GM04503 (cell line): ENCODE measurements at regions not wholly inside any gene's neighbourhood (a gene's known extent, or its start where the extent isn't known, plus 50 kb on each side); places are given as distances from the start of the nearest gene placed in this dataset.
A peak's percentile ranks its signal among the peaks of the same experiment; 100 is the strongest.
"Not testable (repeated sequence)": the region's sequence is repeated elsewhere in the genome, so short reads cannot be mapped to it uniquely, and the experiment has no call there.

Experiments used
- DNase-seq: peaks from one replicate; pipeline ENCODE4 v3.0.0-alpha.2; 2012; ENCODE audit warnings: low read depth

GRCh38 chr13:26483546-26483945, 73.9 kb upstream of the WASF3 start:
- no peak for DNase-seq

DNA sequence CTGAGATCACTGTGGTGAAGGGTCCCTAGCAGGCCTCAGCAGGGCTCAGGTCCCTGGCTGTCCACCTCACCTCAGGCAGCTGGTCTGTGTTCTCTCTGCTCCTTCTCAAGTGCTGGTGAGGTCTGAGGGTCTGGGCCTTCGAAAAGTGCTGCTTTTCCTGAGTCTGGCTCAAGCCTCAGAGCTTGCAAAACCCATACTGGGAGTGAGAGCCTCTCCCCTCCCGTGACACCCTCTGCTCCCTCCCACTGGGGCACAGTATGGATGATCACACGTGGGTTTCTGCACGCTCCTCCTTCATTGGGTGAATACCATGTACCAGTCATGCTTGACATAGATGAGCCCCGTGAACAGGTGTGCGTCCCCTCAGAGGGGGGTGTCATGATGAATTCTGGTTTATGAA, 73.3 kb upstream of the WASF3 start:
- no peak for DNase-seq

DNA sequence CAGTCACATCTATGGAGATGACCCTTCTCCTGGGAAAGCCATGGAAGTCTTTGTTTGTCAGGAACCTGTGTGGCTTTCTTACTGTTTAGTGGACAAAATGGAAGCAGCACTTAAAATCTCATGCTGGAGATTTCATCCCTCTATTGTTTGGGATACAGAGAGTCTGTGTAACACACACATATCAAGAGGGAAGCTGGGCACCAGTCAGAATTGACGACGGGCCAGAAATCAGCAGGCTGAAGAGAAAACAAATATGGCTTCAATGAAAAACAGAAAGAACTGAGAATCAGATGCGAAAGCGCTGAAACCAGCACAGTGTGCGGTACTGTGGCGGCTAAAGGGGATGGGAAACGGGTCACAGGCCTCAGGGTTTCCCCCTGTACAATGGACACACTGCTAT, 72.2 kb upstream of the WASF3 start:
- no peak for DNase-seq

- no peak for DNase-seq
These were observed 71.7 kb upstream of the WASF3 start for GRCh38 chr13:26485786-26486185.

DNA sequence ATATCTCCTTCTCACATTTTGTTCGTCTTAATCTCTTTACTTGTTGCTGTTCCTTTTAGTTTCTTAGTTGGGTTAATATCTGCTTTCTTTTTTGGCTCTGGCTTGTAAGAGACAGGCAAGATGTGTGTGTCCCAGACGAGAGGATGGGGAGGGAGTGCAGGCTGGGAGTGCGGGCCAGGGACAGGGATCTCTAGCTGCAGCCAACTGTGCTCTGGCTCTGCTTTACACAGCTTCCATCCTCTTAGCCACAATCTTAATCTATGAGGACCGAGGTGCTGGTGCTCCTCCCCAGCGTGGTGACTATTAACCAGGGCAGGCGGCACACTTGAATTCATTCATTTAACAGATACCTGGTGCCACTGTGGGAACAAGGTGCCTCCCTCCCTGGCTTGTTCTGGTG, 70.9 kb upstream of the WASF3 start:
- DNase-seq: no peak

DNA sequence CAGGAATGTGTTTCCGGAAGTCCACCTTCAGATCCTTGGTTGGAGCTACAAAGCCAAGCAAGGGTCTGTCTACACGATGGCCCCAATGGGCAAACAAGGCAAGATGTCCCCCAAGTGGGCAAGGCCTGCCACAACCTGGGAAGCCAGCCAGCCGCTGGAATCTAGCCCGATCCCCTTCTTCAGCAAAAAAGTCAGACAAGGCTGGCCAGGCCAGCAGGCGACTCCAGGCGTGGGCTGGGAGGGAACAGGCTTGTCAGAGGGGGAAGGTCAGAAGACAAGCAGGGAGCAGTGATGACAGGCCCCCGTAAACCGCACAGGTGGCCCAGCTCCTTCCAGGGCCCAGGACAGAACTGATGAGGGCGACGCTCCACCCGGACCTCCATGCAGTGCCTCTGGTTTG, 69.7 kb upstream of the WASF3 start:
- no peak for DNase-seq

- DNase-seq: no peak
These were observed 69.1 kb upstream of the WASF3 start for GRCh38 chr13:26488236-26489003.

- DNase-seq: not testable (repeated sequence)
These were observed 65.2 kb upstream of the WASF3 start for GRCh38 chr13:26492301-26492700.

DNA sequence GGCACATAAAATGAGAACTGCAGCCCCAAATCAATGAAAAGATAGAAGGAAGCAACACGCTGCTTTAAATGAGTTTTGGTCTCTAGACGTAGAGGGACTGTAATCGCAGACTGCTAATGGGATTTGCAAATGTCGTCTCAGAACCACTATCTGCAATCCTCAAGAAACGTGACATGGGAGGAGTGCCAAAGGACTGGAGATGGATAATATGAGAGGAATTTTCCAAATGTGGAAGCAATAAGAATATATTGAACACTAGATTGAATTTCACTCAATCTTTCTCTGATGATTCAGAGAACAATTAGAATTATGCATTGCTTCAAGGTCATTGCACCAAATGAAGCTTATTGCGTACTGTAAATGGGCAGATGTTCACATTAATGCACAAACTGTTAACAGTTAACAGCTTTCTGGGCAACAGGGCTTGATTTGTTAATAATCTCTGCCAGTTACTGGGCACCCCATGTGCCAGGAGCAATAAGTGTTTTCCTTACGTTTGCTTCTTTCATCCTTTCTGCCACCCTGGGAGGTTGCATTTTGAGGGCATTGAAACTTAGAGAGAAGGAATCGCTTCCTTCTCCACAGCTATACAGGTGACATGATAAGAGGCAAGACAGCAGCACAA, 62.8 kb upstream of the WASF3 start:
- no peak for DNase-seq

- no peak for DNase-seq
These were observed 61.7 kb upstream of the WASF3 start for GRCh38 chr13:26495750-26496149.

DNA sequence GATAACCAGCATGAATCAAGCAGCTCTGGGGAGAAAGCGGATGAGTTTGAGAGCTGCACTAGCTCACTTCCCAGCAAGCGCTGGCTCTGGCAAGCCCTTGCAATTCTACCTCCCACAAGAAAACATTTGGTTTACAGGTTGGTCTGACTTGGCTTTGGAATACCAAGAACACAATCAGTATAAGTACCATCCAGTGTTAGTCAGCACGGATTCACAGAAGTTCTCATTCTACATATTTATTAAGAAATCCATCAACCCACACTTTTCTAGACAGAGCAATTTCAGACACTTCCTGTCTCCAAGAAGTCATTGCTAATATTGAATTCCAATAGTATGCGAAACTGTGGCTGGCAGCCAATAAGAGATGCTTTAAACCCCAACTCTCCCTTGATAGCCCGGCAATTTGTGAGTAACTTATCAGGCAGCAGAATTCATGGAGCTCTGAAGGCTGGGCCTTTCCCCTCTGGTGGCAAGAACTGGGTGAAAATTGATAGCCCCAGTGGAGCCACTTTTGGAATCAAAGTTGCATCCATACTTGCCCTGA, 59.4 kb upstream of the WASF3 start:
- DNase-seq: peak; percentile 95

GRCh38 chr13:26498656-26499601, 58.6 kb upstream of the WASF3 start:
- DNase-seq: no peak

DNA sequence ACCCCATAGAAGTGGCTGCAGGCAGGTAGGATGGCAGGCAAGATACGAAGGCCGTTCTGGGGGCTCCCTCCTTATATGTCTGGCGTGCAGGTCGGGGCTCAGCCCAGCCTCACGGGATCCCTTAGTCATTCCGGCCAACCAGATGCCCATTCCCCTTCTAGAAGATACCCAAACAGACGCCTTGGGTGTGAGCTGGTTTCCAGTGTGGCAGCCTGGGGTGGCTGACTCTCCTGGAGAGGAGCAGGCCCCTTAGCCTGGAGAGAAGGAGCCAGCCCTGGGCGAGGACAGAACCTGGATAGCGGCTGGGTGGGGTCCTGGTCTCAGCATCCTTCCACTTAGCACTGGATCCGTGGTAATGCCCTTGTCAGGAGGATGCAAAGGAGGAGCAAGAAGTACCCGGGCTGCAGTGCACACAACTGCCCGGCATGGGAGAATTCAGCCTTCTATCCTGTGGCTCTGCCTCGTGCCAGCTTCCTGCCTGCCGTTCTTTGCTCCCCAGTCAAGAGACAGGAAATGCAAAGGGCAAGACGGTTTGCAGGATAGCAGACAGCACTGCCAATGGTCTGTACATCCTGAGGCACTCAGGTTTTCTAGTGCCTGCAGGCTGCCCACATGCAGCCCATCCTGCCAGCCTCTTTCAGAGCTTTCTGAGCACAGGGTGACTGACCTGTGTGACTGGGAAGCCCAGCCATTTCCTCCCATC, 56.7 kb upstream of the WASF3 start:
- DNase-seq: no peak

DNA sequence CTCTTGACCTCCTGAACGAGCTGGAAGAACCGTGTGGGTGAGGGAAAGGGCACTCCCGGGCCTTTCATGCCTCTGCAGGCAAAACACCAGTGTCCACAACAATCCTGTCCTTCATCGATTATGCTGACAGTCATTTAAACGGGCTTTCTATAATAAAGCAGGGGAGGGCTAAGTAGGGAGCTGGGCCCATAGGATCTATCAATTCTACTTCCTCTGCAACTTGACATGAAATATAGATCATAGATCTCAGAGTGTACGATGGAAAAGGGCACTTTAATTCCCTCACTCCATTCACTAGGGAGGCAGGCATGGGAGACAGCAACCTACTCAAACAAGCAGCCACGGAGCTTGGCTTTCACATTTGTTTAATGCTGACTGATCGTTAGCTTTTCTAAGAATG, 55.8 kb upstream of the WASF3 start:
- DNase-seq: no peak

DNA sequence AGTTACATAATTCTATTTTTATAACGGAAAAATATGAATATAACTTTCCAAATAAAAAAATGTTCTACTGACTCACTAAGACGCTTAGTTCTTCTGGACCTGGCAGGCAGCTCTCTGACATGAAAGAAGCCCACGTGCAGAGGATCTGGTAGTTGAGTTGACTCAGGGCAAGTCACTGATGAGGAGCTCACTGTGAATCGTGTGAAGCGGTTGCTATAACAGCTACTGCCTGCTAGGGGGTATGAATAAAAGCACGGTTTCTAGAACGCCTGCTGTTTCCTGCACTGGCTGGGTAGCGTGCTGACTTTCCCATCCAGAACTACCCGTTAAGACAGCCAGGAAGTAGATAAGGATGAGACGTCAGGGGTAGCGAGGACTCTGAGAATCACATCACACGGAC, 54.7 kb upstream of the WASF3 start:
- peak; percentile 75 for DNase-seq

GRCh38 chr13:26503826-26504594, 53.5 kb upstream of the WASF3 start:
- DNase-seq: no peak
